ENCODE measurements at regions not wholly inside any gene's neighbourhood (a gene's known extent, or its start where the extent isn't known, plus 50 kb on each side); places are given as distances from the start of the nearest gene placed in this dataset.

DNA sequence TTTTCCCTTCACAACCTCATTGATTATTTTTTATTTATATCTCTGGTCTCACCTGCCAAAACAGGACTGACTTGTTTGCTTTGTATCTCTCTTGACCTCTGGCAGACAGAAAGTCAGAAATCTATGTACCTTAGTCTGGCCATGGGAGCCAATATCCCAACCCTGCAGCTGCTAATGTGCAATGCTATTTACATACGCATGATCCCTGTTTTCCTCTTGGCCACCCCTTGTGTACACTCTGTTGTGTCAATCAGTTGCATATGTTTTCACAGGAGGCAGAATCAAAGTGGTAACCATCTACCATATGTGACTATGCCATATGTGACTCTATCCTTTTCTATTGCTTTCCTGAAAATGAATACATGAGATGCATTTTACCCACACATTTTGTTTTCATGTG lies 688.8 kb downstream of the PLA2G4A start:
- Histone ChIP-seq H3K9me2 (ENCODE audit: insufficient read depth) (no peaks in the 10 kb centered on the region), H3K79me2 (ENCODE audit: insufficient read depth) (no peaks in the 10 kb centered on the region), H3K9ac (no peak overlapping the region), H4K20me1 (ENCODE audit: insufficient read depth) (no peaks in the 10 kb centered on the region), H3F3A (ENCODE audit: insufficient read depth) (no peaks in the 10 kb centered on the region), H3K4me1 (ENCODE audit: insufficient read depth) (no peaks in the 10 kb centered on the region), H2AFZ (no peak overlapping the region), H3K4me2 (ENCODE audit: unreplicated experiment) (no peak overlapping the region), H3K4me3 (no peak overlapping the region), H3K27me3 (replicated peaks; ENCODE audit: insufficient read depth) (no peaks in the 10 kb centered on the region), H3K27ac (no peak overlapping the region), H3K36me3 (ENCODE audit: low read depth) (no peaks in the 10 kb centered on the region), H3K9me3 (ENCODE audit: low read depth) (no peaks in the 10 kb centered on the region)
- DNase-seq = no peak
- WGBS, 2 experiments (ENCODE audit: low coverage in 1 of 2, low lambda C conversion rate in 2 of 2, missing lambda C conversion rate in 2 of 2) = 93 to 96% methylated on average over 1 of the region's 1 CpG
- TF ChIP-seq EZH2phosphoT487 (IDR thresholded peaks at IDR 0.05; ENCODE audit: insufficient read depth, low read depth) (no peak), EZH2 (IDR thresholded peaks at IDR 0.05; ENCODE audit: insufficient read depth, poor library complexity, severe bottlenecking) (no peak)
- in situ Hi-C loops (cut with MboI) = no loop called here

DNA sequence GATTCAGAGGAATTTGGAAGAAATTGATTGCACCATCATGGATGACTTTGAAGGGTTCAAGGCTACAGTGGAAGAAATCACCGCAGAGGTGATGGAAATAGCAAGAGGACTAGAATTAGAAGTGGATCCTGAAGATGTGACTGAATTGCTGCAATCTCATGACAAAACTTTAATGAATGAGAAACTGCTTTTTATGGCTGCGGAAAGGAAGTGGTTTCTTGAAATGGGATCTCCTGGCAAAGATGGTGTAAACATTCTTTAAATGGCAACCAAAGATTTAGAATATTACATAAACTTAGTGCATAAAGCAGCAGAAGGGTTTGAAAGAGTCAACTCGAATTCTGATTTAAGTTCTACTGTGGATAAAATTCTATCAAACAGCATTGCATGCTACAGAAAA lies 698.6 kb downstream of the PLA2G4A start:
- Histone ChIP-seq H2AFZ (no peak overlapping the region), H3K36me3 (ENCODE audit: low read depth) (no peaks in the 10 kb centered on the region), H3K9me2 (ENCODE audit: insufficient read depth) (no peaks in the 10 kb centered on the region), H3K79me2 (ENCODE audit: insufficient read depth) (no peaks in the 10 kb centered on the region), H4K20me1 (ENCODE audit: insufficient read depth) (no peaks in the 10 kb centered on the region), H3K27me3 (replicated peaks; ENCODE audit: insufficient read depth) (no peaks in the 10 kb centered on the region), H3K4me2 (ENCODE audit: unreplicated experiment) (no peak overlapping the region), H3F3A (ENCODE audit: insufficient read depth) (no peaks in the 10 kb centered on the region), H3K9ac (no peak overlapping the region), H3K4me1 (ENCODE audit: insufficient read depth) (no peaks in the 10 kb centered on the region), H3K9me3 (ENCODE audit: low read depth) (no peaks in the 10 kb centered on the region), H3K27ac (no peak overlapping the region), H3K4me3 (no peak overlapping the region)
- WGBS, 2 experiments (ENCODE audit: low coverage in 1 of 2, low lambda C conversion rate in 2 of 2, missing lambda C conversion rate in 2 of 2) = 45 to 52% methylated on average over 3 of the region's 3 CpGs
- DNase-seq = no peak
- TF ChIP-seq EZH2phosphoT487 (IDR thresholded peaks at IDR 0.05; ENCODE audit: insufficient read depth, low read depth) = no peak
- no peak for TF ChIP-seq EZH2 (IDR thresholded peaks at IDR 0.05; ENCODE audit: insufficient read depth, poor library complexity, severe bottlenecking)
- in situ Hi-C loops (cut with MboI) = no loop called here

DNA sequence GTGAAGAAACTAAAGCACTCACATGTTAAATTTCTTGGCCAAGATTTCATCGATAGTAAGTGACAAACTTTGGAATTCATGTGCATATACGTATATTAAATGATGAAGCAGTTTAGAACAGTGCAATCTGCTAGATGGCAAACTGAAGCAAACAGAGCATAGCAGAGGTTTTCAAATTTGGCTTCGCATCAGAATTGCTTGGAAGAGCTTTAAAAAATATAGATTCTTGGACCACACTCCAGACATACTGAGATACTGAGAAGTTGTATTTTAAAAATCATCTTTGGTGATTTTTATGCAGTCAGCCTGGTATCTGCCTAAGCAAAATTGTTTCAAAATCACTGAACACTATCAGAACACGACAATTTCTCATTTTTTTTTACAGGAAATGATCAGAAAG lies 709.2 kb downstream of the PLA2G4A start:
- no peaks in the 10 kb centered on the region for H3K79me2 ChIP-seq (ENCODE audit: insufficient read depth)
- H3K27me3 ChIP-seq (replicated peaks; ENCODE audit: insufficient read depth) = no peaks in the 10 kb centered on the region
- no peaks in the 10 kb centered on the region for H3K9me3 ChIP-seq (ENCODE audit: low read depth)
- no peaks in the 10 kb centered on the region for H3F3A ChIP-seq (ENCODE audit: insufficient read depth)
- H3K9me2 ChIP-seq (ENCODE audit: insufficient read depth) = no peaks in the 10 kb centered on the region
- H3K27ac ChIP-seq = no peak overlapping the region
- no peak overlapping the region for H2AFZ ChIP-seq
- 44 to 48% methylated on average over 4 of the region's 4 CpGs for WGBS, 2 experiments (ENCODE audit: low coverage in 1 of 2, low lambda C conversion rate in 2 of 2, missing lambda C conversion rate in 2 of 2)
- no peaks in the 10 kb centered on the region for H4K20me1 ChIP-seq (ENCODE audit: insufficient read depth)
- no peak overlapping the region for H3K4me2 ChIP-seq (ENCODE audit: unreplicated experiment)
- DNase-seq = no peak
- no peak overlapping the region for H3K9ac ChIP-seq
- in situ Hi-C loops (cut with MboI) = no loop called here
- TF ChIP-seq EZH2phosphoT487 (IDR thresholded peaks at IDR 0.05; ENCODE audit: insufficient read depth, low read depth) = no peak
- no peak for TF ChIP-seq EZH2 (IDR thresholded peaks at IDR 0.05; ENCODE audit: insufficient read depth, poor library complexity, severe bottlenecking)
- H3K36me3 ChIP-seq (ENCODE audit: low read depth) = no peaks in the 10 kb centered on the region
- no peaks in the 10 kb centered on the region for H3K4me1 ChIP-seq (ENCODE audit: insufficient read depth)
- H3K4me3 ChIP-seq = no peak overlapping the region

DNA sequence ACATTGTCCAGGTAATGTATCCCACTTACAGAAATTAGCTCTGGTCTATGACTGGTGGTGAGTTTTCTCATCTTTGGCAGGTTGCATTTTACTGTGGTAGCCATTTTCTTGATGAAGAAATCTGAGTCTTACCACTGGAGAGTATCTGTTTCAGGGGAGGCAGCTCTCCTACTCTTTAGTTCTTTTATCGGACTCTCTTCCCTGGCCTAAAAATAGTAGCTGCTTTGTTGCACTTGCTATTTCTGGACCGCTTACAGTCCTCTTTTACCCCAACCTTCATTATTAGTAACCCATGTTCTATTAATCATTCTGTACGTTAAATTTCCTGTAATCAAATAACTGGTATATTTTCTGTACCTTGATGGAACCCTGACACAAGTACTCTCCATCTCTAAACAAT lies 720.8 kb downstream of the PLA2G4A start:
- 62 to 69% methylated on average over 3 of the region's 3 CpGs for WGBS, 2 experiments (ENCODE audit: low coverage in 1 of 2, low lambda C conversion rate in 2 of 2, missing lambda C conversion rate in 2 of 2)
- Histone ChIP-seq H3K9me2 (ENCODE audit: insufficient read depth) (no peaks in the 10 kb centered on the region), H4K20me1 (ENCODE audit: insufficient read depth) (no peaks in the 10 kb centered on the region), H2AFZ (no peak overlapping the region), H3K4me3 (no peak overlapping the region), H3K9me3 (ENCODE audit: low read depth) (no peaks in the 10 kb centered on the region), H3K27ac (no peak overlapping the region), H3K4me1 (ENCODE audit: insufficient read depth) (no peaks in the 10 kb centered on the region), H3K4me2 (ENCODE audit: unreplicated experiment) (no peak overlapping the region), H3K27me3 (replicated peaks; ENCODE audit: insufficient read depth) (no peaks in the 10 kb centered on the region), H3F3A (ENCODE audit: insufficient read depth) (no peaks in the 10 kb centered on the region), H3K9ac (no peak overlapping the region), H3K36me3 (ENCODE audit: low read depth) (no peaks in the 10 kb centered on the region), H3K79me2 (ENCODE audit: insufficient read depth) (no peaks in the 10 kb centered on the region)
- TF ChIP-seq EZH2phosphoT487 (IDR thresholded peaks at IDR 0.05; ENCODE audit: insufficient read depth, low read depth) = no peak
- no peak for DNase-seq
- in situ Hi-C loops (cut with MboI) = no loop called here

DNA sequence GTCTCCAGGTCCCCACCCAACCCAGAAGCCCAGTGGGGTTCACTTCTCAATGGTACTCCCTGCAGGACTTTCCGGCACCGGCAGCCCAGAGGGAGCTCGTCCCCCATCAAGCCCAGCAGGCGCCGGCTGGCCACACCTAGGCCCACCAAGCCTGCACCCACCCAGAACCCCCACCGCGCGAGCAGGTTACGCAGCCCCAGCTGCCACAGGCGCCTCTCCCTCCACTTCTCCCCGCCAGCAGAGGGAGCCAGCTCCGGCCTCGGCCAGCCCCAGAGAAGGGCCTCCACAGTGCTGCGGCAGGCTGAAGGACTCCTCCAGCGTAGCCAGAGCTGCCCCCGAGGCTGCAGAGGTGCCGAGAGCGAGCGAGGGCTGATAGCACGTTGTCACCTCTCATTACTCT lies 722.3 kb downstream of the PLA2G4A start:
- Histone ChIP-seq H3K79me2 (ENCODE audit: insufficient read depth) (no peaks in the 10 kb centered on the region), H3K36me3 (ENCODE audit: low read depth) (no peaks in the 10 kb centered on the region), H4K20me1 (ENCODE audit: insufficient read depth) (no peaks in the 10 kb centered on the region), H3K9ac (no peak overlapping the region), H3K9me3 (ENCODE audit: low read depth) (no peaks in the 10 kb centered on the region), H3K4me3 (no peak overlapping the region), H3K27me3 (replicated peaks; ENCODE audit: insufficient read depth) (no peaks in the 10 kb centered on the region), H3K9me2 (ENCODE audit: insufficient read depth) (no peaks in the 10 kb centered on the region), H3K4me1 (ENCODE audit: insufficient read depth) (no peaks in the 10 kb centered on the region), H3K4me2 (ENCODE audit: unreplicated experiment) (no peak overlapping the region), H3F3A (ENCODE audit: insufficient read depth) (no peaks in the 10 kb centered on the region), H3K27ac (no peak overlapping the region), H2AFZ (no peak overlapping the region)
- in situ Hi-C loops (cut with MboI) = no loop called here
- TF ChIP-seq EZH2phosphoT487 (IDR thresholded peaks at IDR 0.05; ENCODE audit: insufficient read depth, low read depth) (no peak), EZH2 (IDR thresholded peaks at IDR 0.05; ENCODE audit: insufficient read depth, poor library complexity, severe bottlenecking) (no peak)
- WGBS, 2 experiments (ENCODE audit: low coverage in 1 of 2, low lambda C conversion rate in 2 of 2, missing lambda C conversion rate in 2 of 2) = 86 to 90% methylated on average over 15 to 20 of the region's 20 CpGs
- DNase-seq = no peak
